H1 (cell line): ENCODE measurements at regions not wholly inside any gene's neighbourhood (a gene's known extent, or its start where the extent isn't known, plus 50 kb on each side); places are given as distances from the start of the nearest gene placed in this dataset.

Source experiments
- CTCF ChIA-PET: fragments of 300-600 bp; sonication (Branson Sonifier 250); formaldehyde crosslinking; loops from one replicate; lab custom pipeline; 2021; ENCODE audit not compliant: partially characterized antibody; lab: Charles Lee
- POLR2A ChIA-PET: fragments of 300-600 bp; sonication (Branson Sonifier 250); formaldehyde crosslinking; loops from one replicate; lab custom pipeline; 2021; ENCODE audit warnings: inconsistent platforms; ENCODE audit not compliant: partially characterized antibody; lab: Charles Lee
- DNase-seq, 2 experiments: peaks; one replicate each; pipeline versions ENCODE4 v3.0.0 to v3.0.0-alpha.2; 2010 to 2022; ENCODE audit warnings: low spot score in 2 of 2, low read depth in 1 of 2, mixed read lengths in 1 of 2
- FAIRE-seq: peaks from 2 replicates; lab custom pipeline; 2011; peaks lifted over from hg19 to GRCh38; lab: Jason Lieb, UNC
- H2AFZ ChIP-seq: 2 replicates; pipeline ENCODE4 v1.8.1; 2012; ENCODE audit warnings: low read length, inconsistent platforms
- H2AK5ac ChIP-seq: 2 replicates; pipeline ENCODE4 v1.6.1; 2013; ENCODE audit warnings: low read depth, low read length
- H2BK120ac ChIP-seq: replicated peaks from 2 replicates; pipeline ENCODE3; 2013; ENCODE audit warnings: low read depth, low read length, inconsistent platforms
- H2BK12ac ChIP-seq: 2 replicates; pipeline ENCODE4 v1.6.1; 2013; ENCODE audit warnings: low read depth, low read length
- H2BK15ac ChIP-seq: 2 replicates; pipeline ENCODE4 v1.6.1; 2013; ENCODE audit warnings: low read length
- H2BK20ac ChIP-seq: 2 replicates; pipeline ENCODE4 v1.6.1; 2013; ENCODE audit warnings: low read length
- H2BK5ac ChIP-seq: 2 replicates; pipeline ENCODE4 v1.6.1; 2013; ENCODE audit warnings: low read depth, low read length
- H3K14ac ChIP-seq: 2 replicates; pipeline ENCODE4 v1.6.1; 2013; ENCODE audit warnings: inconsistent platforms; ENCODE audit not compliant: insufficient read length
- H3K18ac ChIP-seq: 2 replicates; pipeline ENCODE4 v1.6.1; 2013; ENCODE audit warnings: low read length; ENCODE audit errors: extremely low read depth
- H3K23ac ChIP-seq: 2 replicates; pipeline ENCODE4 v1.6.1; 2013; ENCODE audit warnings: inconsistent platforms; ENCODE audit not compliant: insufficient read length
- H3K23me2 ChIP-seq: 2 replicates; pipeline ENCODE4 v1.6.1; 2013; ENCODE audit warnings: low read depth, low read length
- H3K27ac ChIP-seq: 2 replicates; pipeline ENCODE4 v1.6.1; 2011; ENCODE audit warnings: low read depth, low read length, inconsistent platforms
- H3K27me3 ChIP-seq, 4 experiments: replicated peaks in 1 of 4; 1 replicate in 1 of 4; 2 replicates in 3 of 4; pipeline versions ENCODE4 v1.6.1 to v1.8.1; 2011 to 2013; ENCODE audit warnings: low read length in 3 of 4, mild to moderate bottlenecking in 3 of 4, inconsistent platforms in 2 of 4, mixed read lengths in 2 of 4, moderate library complexity in 1 of 4; ENCODE audit not compliant: control insufficient read depth in 3 of 4, insufficient read depth in 3 of 4; ENCODE audit errors: extremely low read depth in 1 of 4
- H3K36me3 ChIP-seq, 4 experiments: 2 replicates each; pipeline versions ENCODE4 v1.6.1 to v1.8.1; 2011 to 2013; ENCODE audit warnings: mild to moderate bottlenecking in 4 of 4, low read length in 3 of 4, moderate library complexity in 2 of 4, control low read depth in 1 of 4, inconsistent platforms in 1 of 4; ENCODE audit not compliant: insufficient read depth in 4 of 4, control insufficient read depth in 2 of 4
- H3K4ac ChIP-seq: replicated peaks from 2 replicates; pipeline ENCODE3; 2013; ENCODE audit warnings: low read length, low read depth, mixed read lengths, inconsistent platforms; ENCODE audit not compliant: insufficient read length
- H3K4me1 ChIP-seq, 4 experiments: replicated peaks in 1 of 4; 1 replicate in 1 of 4; 2 replicates in 3 of 4; pipeline versions ENCODE4 v1.6.1 to v1.8.1; 2011 to 2013; ENCODE audit warnings: low read length in 3 of 4, inconsistent platforms in 2 of 4, mixed read lengths in 1 of 4; ENCODE audit not compliant: insufficient read depth in 4 of 4, control insufficient read depth in 3 of 4
- H3K4me2 ChIP-seq, 2 experiments: 2 replicates each; pipeline versions ENCODE4 v1.6.1 to v1.8.1; 2011 to 2013; ENCODE audit warnings: low read depth in 2 of 2, low read length in 2 of 2, control low read depth in 1 of 2, inconsistent platforms in 1 of 2, mild to moderate bottlenecking in 1 of 2; ENCODE audit not compliant: insufficient read depth in 1 of 2
- H3K4me3 ChIP-seq, 4 experiments: fragments of 200-600, 300-600 bp in 1 of 4; sonication (generic), shearing (Covaris generic), sonication (Bioruptor Twin) in 1 of 4; 2 replicates each; pipeline versions ENCODE4 v1.5.1 to v1.8.1; 2011 to 2016; ENCODE audit warnings: low read length in 4 of 4, low read depth in 3 of 4, control low read depth in 2 of 4, inconsistent platforms in 2 of 4, mild to moderate bottlenecking in 2 of 4, mixed read lengths in 1 of 4, moderate library complexity in 1 of 4; ENCODE audit not compliant: insufficient read depth in 2 of 4; ENCODE audit errors: extremely low read depth in 1 of 4
- H3K56ac ChIP-seq: replicated peaks from 2 replicates; pipeline ENCODE3; 2013; ENCODE audit warnings: low read depth, mild to moderate bottlenecking, mixed read lengths, low read length, inconsistent platforms; ENCODE audit not compliant: insufficient read length
- H3K79me1 ChIP-seq: 2 replicates; pipeline ENCODE4 v1.6.1; 2013; ENCODE audit warnings: low read depth, low read length, control low read depth
- H3K79me2 ChIP-seq, 2 experiments: 2 replicates each; pipeline versions ENCODE4 v1.6.1 to v1.8.1; 2012 to 2013; ENCODE audit warnings: low read length in 2 of 2, mild to moderate bottlenecking in 2 of 2, inconsistent platforms in 1 of 2; ENCODE audit not compliant: insufficient read depth in 2 of 2, control insufficient read depth in 1 of 2
- H3K9ac ChIP-seq, 4 experiments: replicated peaks in 1 of 4; 1 replicate in 1 of 4; 2 replicates in 3 of 4; pipeline versions ENCODE4 v1.6.1 to v1.8.1; 2011 to 2013; ENCODE audit warnings: low read depth in 3 of 4, low read length in 3 of 4, control low read depth in 2 of 4, mild to moderate bottlenecking in 2 of 4, moderate library complexity in 2 of 4, inconsistent platforms in 1 of 4; ENCODE audit errors: extremely low read depth in 1 of 4
- H3K9me3 ChIP-seq, 2 experiments: 2 replicates each; pipeline versions ENCODE4 v1.6.1 to v1.8.1; 2012 to 2013; ENCODE audit warnings: mild to moderate bottlenecking in 2 of 2, moderate library complexity in 2 of 2, control low read depth in 1 of 2, inconsistent platforms in 1 of 2, low read depth in 1 of 2, low read length in 1 of 2, mixed read lengths in 1 of 2; ENCODE audit not compliant: insufficient read depth in 2 of 2
- H4K20me1 ChIP-seq, 2 experiments: replicated peaks in 1 of 2; 2 replicates each; pipeline versions ENCODE3 to v1.8.1; 2011 to 2013; ENCODE audit warnings: inconsistent platforms in 2 of 2, low read length in 2 of 2, mild to moderate bottlenecking in 1 of 2; ENCODE audit not compliant: insufficient read depth in 2 of 2, control insufficient read depth in 1 of 2
- H4K5ac ChIP-seq: 2 replicates; pipeline ENCODE4 v1.6.1; 2013; ENCODE audit warnings: low read length, low read depth, mixed read lengths, inconsistent platforms; ENCODE audit not compliant: insufficient read length
- H4K8ac ChIP-seq: 2 replicates; pipeline ENCODE4 v1.8.0; 2013; ENCODE audit warnings: mild to moderate bottlenecking, moderate library complexity, low read length, inconsistent platforms; ENCODE audit not compliant: insufficient read depth; ENCODE audit errors: extremely low read depth
- H4K91ac ChIP-seq: replicated peaks from 2 replicates; pipeline ENCODE3; 2013; ENCODE audit warnings: low read length, mixed read lengths, inconsistent platforms; ENCODE audit not compliant: insufficient read length
- CEBPB ChIP-seq: IDR thresholded peaks from 2 replicates; pipeline ENCODE4 v1.6.1; 2012; ENCODE audit warnings: low read depth, low read length
- MAFK ChIP-seq: IDR thresholded peaks from 2 replicates; pipeline ENCODE4 v1.6.1; 2012; ENCODE audit warnings: low read depth, mild to moderate bottlenecking, improper control_type of control experiment, low read length
- NANOG ChIP-seq: IDR thresholded peaks from 2 replicates; pipeline ENCODE4 v1.6.1; 2011; ENCODE audit warnings: low read length, low read depth, mild to moderate bottlenecking, inconsistent platforms; ENCODE audit not compliant: insufficient read depth, poor library complexity, severe bottlenecking
- POU5F1 ChIP-seq: IDR thresholded peaks from 2 replicates; pipeline ENCODE4 v1.6.1; 2011; ENCODE audit warnings: low read depth, mild to moderate bottlenecking, low read length, moderate library complexity
- RNF2 ChIP-seq: fragments of 200-900, 300-1000 bp; sonication (generic); IDR thresholded peaks from 2 replicates; pipeline ENCODE4 v1.7.1; 2016; ENCODE audit warnings: borderline replicate concordance, low read depth, mild to moderate bottlenecking, antibody characterized with exemption, low read length; ENCODE audit not compliant: poor library complexity, severe bottlenecking; ENCODE audit errors: missing control alignments
- SIN3A ChIP-seq, 2 experiments: IDR thresholded peaks in 1 of 2; conservative IDR thresholded peaks in 1 of 2; 2 replicates each; pipeline ENCODE4 v1.6.1; 2011 to 2012; ENCODE audit warnings: low read length in 2 of 2, improper control_type of control experiment in 1 of 2, low read depth in 1 of 2, mild to moderate bottlenecking in 1 of 2
- SIRT6 ChIP-seq: IDR thresholded peaks from one replicate; pipeline ENCODE4 v1.7.1; 2012; ENCODE audit warnings: low read length, inconsistent platforms
- SP2 ChIP-seq: IDR thresholded peaks from 2 replicates; pipeline ENCODE4 v1.6.1; 2012; ENCODE audit warnings: mild to moderate bottlenecking, low read length, inconsistent platforms
- SRF ChIP-seq: IDR thresholded peaks from 2 replicates; pipeline ENCODE4 v1.6.1; 2011; ENCODE audit warnings: mild to moderate bottlenecking, low read depth, low read length, moderate library complexity
- TAF1 ChIP-seq: IDR thresholded peaks from 2 replicates; pipeline ENCODE4 v1.6.1; 2011; ENCODE audit warnings: mild to moderate bottlenecking, low read depth, low read length
- USF2 ChIP-seq: IDR thresholded peaks from 2 replicates; pipeline ENCODE4 v1.6.1; 2011; ENCODE audit warnings: low read length, improper control_type of control experiment

- H3K4ac ChIP-seq, result no peak overlapping the region
- H3K18ac ChIP-seq, result no peak overlapping the region
- no peak overlapping the region for H3K4me2 ChIP-seq
- H3K79me2 ChIP-seq, result no peaks in the 10 kb centered on the region
- POLR2A ChIA-PET, result interaction anchor here (0.6 kb wide), 1 partner anchor 19 kb away, joined by 3 read pairs; no protein-coding TSS in a partner anchor
- no peak overlapping the region for H3K27ac ChIP-seq
- no peak overlapping the region for H3K9ac ChIP-seq
- H3K23ac ChIP-seq, result no peak overlapping the region
- no peaks in the 10 kb centered on the region for H3K36me3 ChIP-seq
- H2BK5ac ChIP-seq, result no peak overlapping the region
- H2BK120ac ChIP-seq, result no peak overlapping the region
- no peak overlapping the region for H3K14ac ChIP-seq
- no peaks in the 10 kb centered on the region for H3K79me1 ChIP-seq
- no peak overlapping the region for H2BK20ac ChIP-seq
- no peak overlapping the region for H4K8ac ChIP-seq
- H3K56ac ChIP-seq, result no peak overlapping the region
- no peak overlapping the region for H4K5ac ChIP-seq
- H3K4me1 ChIP-seq, result no peaks in the 10 kb centered on the region
- no peaks in the 10 kb centered on the region for H3K9me3 ChIP-seq
- H4K20me1 ChIP-seq, result no peaks in the 10 kb centered on the region
- H3K23me2 ChIP-seq, result no peaks in the 10 kb centered on the region
- no peak overlapping the region for H2BK12ac ChIP-seq
- no peak overlapping the region for H3K4me3 ChIP-seq
- FAIRE-seq (no peak), DNase-seq (no peak)
- no peak overlapping the region for H2AK5ac ChIP-seq
- H3K27me3 ChIP-seq, result no peaks in the 10 kb centered on the region
- H2BK15ac ChIP-seq, result no peak overlapping the region
- CTCF ChIA-PET, result no interaction called here
- H4K91ac ChIP-seq, result no peak overlapping the region
- H2AFZ ChIP-seq, result no peak overlapping the region
- no peak for TF ChIP-seq MAFK
- TF ChIP-seq USF2, result no peak
- no peak for TF ChIP-seq SIN3A (conservative IDR thresholded peaks at IDR 0.05 in 1 of 2, IDR thresholded peaks at IDR 0.05 in 1 of 2; ENCODE audit: low read depth in 1 of 2, low read length in 2 of 2)
- TF ChIP-seq SRF, result no peak
- no peak for TF ChIP-seq SP2
- no peak for TF ChIP-seq SIRT6
- TF ChIP-seq CEBPB, result no peak
- no peak for TF ChIP-seq RNF2
- no peak for TF ChIP-seq POU5F1
- TF ChIP-seq TAF1, result no peak
- TF ChIP-seq NANOG, result no peak
Observed at GRCh38 chrX:122269243-122269781, 914.8 kb upstream of the GRIA3 start.
